Stomach (tissue), 4 donors: ENCODE measurements at regions not wholly inside any gene's neighbourhood (a gene's known extent, or its start where the extent isn't known, plus 50 kb on each side); places are given as distances from the start of the nearest gene placed in this dataset.

Experiments used
- POLR2A ChIP-seq, 4 donors: fragments of 450-650 bp; IDR thresholded peaks; one replicate each; pipeline ENCODE4 v1.6.1; 2016; ENCODE audit warnings: antibody characterized with exemption in 4 of 4, control low read depth in 2 of 4, mild to moderate bottlenecking in 1 of 4, moderate library complexity in 1 of 4
- POLR2AphosphoS5 ChIP-seq, 3 donors: sonication (generic); formaldehyde crosslinking; IDR thresholded peaks; one replicate each; pipeline ENCODE4 v1.6.1; 2016; ENCODE audit warnings: antibody characterized with exemption in 3 of 3
- TF ChIP-seq, protein P1 (sequence below), 7 experiments: fragments of 450-650 bp in 4 of 7; fragments of 200-600 bp in 3 of 7; sonication (generic) in 3 of 7; IDR thresholded peaks; one replicate each; pipeline ENCODE4 v1.5.1; 2016 to 2019; ENCODE audit warnings: antibody characterized with exemption in 7 of 7, control low read depth in 2 of 7, mild to moderate bottlenecking in 1 of 7

DNA sequence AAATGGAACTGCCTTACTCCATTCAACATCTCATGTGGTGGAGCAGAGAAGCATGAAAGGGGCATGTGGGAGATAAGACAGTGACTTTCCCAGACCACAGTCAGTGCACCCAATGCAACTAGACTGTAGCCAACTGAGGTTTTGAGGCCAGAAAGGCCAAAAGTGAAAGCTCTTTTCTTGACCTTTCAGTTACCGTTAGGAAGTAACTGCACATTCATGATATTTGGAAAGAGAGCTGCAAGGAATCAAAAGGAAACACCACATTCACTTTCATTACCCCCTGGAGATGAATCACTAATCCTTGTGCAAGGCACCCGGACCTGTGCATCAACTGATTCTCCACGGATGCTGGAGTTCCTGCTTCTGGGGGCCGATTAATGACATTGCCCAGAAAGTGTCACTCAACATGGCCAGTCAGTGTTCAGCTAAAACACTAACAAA, 72.9 kb upstream of the ELK3 start:
- TF ChIP-seq, protein P1, sequence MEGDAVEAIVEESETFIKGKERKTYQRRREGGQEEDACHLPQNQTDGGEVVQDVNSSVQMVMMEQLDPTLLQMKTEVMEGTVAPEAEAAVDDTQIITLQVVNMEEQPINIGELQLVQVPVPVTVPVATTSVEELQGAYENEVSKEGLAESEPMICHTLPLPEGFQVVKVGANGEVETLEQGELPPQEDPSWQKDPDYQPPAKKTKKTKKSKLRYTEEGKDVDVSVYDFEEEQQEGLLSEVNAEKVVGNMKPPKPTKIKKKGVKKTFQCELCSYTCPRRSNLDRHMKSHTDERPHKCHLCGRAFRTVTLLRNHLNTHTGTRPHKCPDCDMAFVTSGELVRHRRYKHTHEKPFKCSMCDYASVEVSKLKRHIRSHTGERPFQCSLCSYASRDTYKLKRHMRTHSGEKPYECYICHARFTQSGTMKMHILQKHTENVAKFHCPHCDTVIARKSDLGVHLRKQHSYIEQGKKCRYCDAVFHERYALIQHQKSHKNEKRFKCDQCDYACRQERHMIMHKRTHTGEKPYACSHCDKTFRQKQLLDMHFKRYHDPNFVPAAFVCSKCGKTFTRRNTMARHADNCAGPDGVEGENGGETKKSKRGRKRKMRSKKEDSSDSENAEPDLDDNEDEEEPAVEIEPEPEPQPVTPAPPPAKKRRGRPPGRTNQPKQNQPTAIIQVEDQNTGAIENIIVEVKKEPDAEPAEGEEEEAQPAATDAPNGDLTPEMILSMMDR (IDR thresholded peaks at IDR 0.05) = no peak
- TF ChIP-seq POLR2AphosphoS5 (IDR thresholded peaks at IDR 0.05) (no peak), POLR2A (IDR thresholded peaks at IDR 0.05) (no peak)
